Nephron (organoid): ENCODE measurements at regions not wholly inside any gene's neighbourhood (a gene's known extent, or its start where the extent isn't known, plus 50 kb on each side); places are given as distances from the start of the nearest gene placed in this dataset.

Experiments used
- H3K27ac Mint-ChIP-seq, 3 experiments: 2 replicates each; pipeline ENCODE4 v1.8.0; 2020; ENCODE audit warnings: mixed read lengths in 3 of 3, mild to moderate bottlenecking in 2 of 3, moderate library complexity in 1 of 3
- H3K27me3 Mint-ChIP-seq: 2 replicates; pipeline ENCODE4 v1.8.0; 2021; ENCODE audit warnings: low read depth, mild to moderate bottlenecking, moderate library complexity, mixed read lengths
- H3K36me3 Mint-ChIP-seq: 2 replicates; pipeline ENCODE4 v1.8.0; 2020; ENCODE audit warnings: low read depth, mixed read lengths
- H3K4me1 Mint-ChIP-seq: 2 replicates; pipeline ENCODE4 v1.8.0; 2020; ENCODE audit warnings: mixed read lengths
- H3K4me3 Mint-ChIP-seq, 3 experiments: 2 replicates each; pipeline ENCODE4 v1.8.0; 2020; ENCODE audit warnings: mild to moderate bottlenecking in 3 of 3, mixed read lengths in 3 of 3, moderate library complexity in 2 of 3
- H3K9me3 Mint-ChIP-seq: 2 replicates; pipeline ENCODE4 v1.8.0; 2020; ENCODE audit warnings: mixed read lengths
- CTCF ChIP-seq, 3 experiments: fragments of 200-600 bp; sonication (generic); IDR thresholded peaks; one replicate each; pipeline ENCODE4 v1.5.0; 2021; ENCODE audit warnings: antibody characterized with exemption in 3 of 3; ENCODE audit not compliant: unreplicated experiment in 3 of 3

- peaks cover 4% of the 10 kb centered on the region for H3K36me3 Mint-ChIP-seq
- TF ChIP-seq CTCF (IDR thresholded peaks at IDR 0.05; ENCODE audit: unreplicated experiment in 3 of 3): no peak
- H3K4me3 Mint-ChIP-seq: no peak overlapping the region
- peak overlapping the region; percentile 2 to 73 (median 33) for H3K27ac Mint-ChIP-seq
- H3K27me3 Mint-ChIP-seq: peaks cover 5% of the 10 kb centered on the region
- H3K4me1 Mint-ChIP-seq: peaks cover 52% of the 10 kb centered on the region
- peaks cover 2% of the 10 kb centered on the region for H3K9me3 Mint-ChIP-seq
Measured at GRCh38 chr7:25678215-25678614, 449.9 kb upstream of the NPVF start.

- Mint-ChIP-seq H3K9me3 (peaks cover 2% of the 10 kb centered on the region), H3K27me3 (peaks cover 4% of the 10 kb centered on the region), H3K27ac (peak overlapping the region in 1 of 3 experiments; percentile 28), H3K4me1 (peaks cover 42% of the 10 kb centered on the region), H3K36me3 (peaks cover 4% of the 10 kb centered on the region), H3K4me3 (no peak overlapping the region)
- TF ChIP-seq CTCF (IDR thresholded peaks at IDR 0.05; ENCODE audit: unreplicated experiment in 3 of 3): no peak
Measured at GRCh38 chr7:25680636-25681035, 452.4 kb upstream of the NPVF start.

DNA sequence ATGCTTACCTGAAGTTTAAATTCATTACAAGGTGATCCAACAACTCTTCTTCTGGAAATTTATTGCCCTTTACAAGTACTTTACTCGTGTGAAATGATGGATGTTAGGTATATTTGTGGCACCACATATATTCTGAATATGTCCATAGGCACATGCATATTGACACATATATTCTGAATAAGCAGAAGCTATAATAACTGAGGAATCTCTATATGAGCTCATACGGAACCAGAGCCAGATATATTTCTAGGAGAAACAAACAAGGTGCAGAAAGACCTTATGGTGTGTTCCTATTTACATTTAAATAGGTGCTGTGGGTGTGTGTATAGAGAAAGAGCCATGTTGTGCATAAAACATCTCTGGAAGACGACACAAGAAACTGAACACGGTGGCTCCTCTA, 456.1 kb upstream of the NPVF start:
- H3K36me3 Mint-ChIP-seq: peaks cover 4% of the 10 kb centered on the region
- peaks cover 4% of the 10 kb centered on the region for H3K27me3 Mint-ChIP-seq
- peaks cover 36% of the 10 kb centered on the region for H3K4me1 Mint-ChIP-seq
- H3K27ac Mint-ChIP-seq: peak overlapping the region in 1 of 3 experiments; percentile 2
- no peak for TF ChIP-seq CTCF (IDR thresholded peaks at IDR 0.05; ENCODE audit: unreplicated experiment in 3 of 3)
- H3K9me3 Mint-ChIP-seq: peaks cover 2% of the 10 kb centered on the region
- H3K4me3 Mint-ChIP-seq: no peak overlapping the region

GRCh38 chr7:25686493-25686892, 458.2 kb upstream of the NPVF start:
- TF ChIP-seq CTCF (IDR thresholded peaks at IDR 0.05; ENCODE audit: unreplicated experiment in 3 of 3): no peak
- H3K9me3 Mint-ChIP-seq: peaks cover 2% of the 10 kb centered on the region
- peaks cover 4% of the 10 kb centered on the region for H3K36me3 Mint-ChIP-seq
- H3K4me3 Mint-ChIP-seq: no peak overlapping the region
- no peak overlapping the region for H3K27ac Mint-ChIP-seq
- H3K4me1 Mint-ChIP-seq: peaks cover 43% of the 10 kb centered on the region
- H3K27me3 Mint-ChIP-seq: peaks cover 4% of the 10 kb centered on the region

GRCh38 chr7:25694211-25694610, 457.8 kb upstream of the NFE2L3 start:
- TF ChIP-seq CTCF (IDR thresholded peaks at IDR 0.05; ENCODE audit: unreplicated experiment in 3 of 3): no peak
- Mint-ChIP-seq H3K27ac (peak overlapping the region; percentile 83 to 91 (median 90)), H3K9me3 (no peaks in the 10 kb centered on the region), H3K4me3 (no peak overlapping the region), H3K27me3 (no peaks in the 10 kb centered on the region), H3K4me1 (peaks cover 54% of the 10 kb centered on the region), H3K36me3 (no peaks in the 10 kb centered on the region)

- H3K4me3 Mint-ChIP-seq: no peak overlapping the region
- TF ChIP-seq CTCF (IDR thresholded peaks at IDR 0.05; ENCODE audit: unreplicated experiment in 3 of 3): no peak
- H3K27ac Mint-ChIP-seq: peak overlapping the region; percentile 83 to 91 (median 90)
- H3K36me3 Mint-ChIP-seq: no peaks in the 10 kb centered on the region
- peaks cover 52% of the 10 kb centered on the region for H3K4me1 Mint-ChIP-seq
- H3K27me3 Mint-ChIP-seq: no peaks in the 10 kb centered on the region
- H3K9me3 Mint-ChIP-seq: no peaks in the 10 kb centered on the region
Measured at GRCh38 chr7:25694699-25695098, 457.3 kb upstream of the NFE2L3 start.
